HG03108 (cell line): ENCODE measurements at regions not wholly inside any gene's neighbourhood (a gene's known extent, or its start where the extent isn't known, plus 50 kb on each side); places are given as distances from the start of the nearest gene placed in this dataset.
"Not testable (repeated sequence)": the region's sequence is repeated elsewhere in the genome, so short reads cannot be mapped to it uniquely, and the experiment has no call there.

ENCODE experiments used
- ATAC-seq: cut with Tn5 transposase; IDR thresholded peaks from one replicate; pipeline ENCODE4 v1.9.1; 2021; ENCODE audit warnings: moderate library complexity; ENCODE audit not compliant: unreplicated experiment

GRCh38 chr18:1785980-1786379 lies 785.3 kb downstream of the METTL4 start:
- ATAC-seq = not testable (repeated sequence)

GRCh38 chr18:1796636-1797035 lies 774.7 kb downstream of the METTL4 start:
- no peak for ATAC-seq

DNA sequence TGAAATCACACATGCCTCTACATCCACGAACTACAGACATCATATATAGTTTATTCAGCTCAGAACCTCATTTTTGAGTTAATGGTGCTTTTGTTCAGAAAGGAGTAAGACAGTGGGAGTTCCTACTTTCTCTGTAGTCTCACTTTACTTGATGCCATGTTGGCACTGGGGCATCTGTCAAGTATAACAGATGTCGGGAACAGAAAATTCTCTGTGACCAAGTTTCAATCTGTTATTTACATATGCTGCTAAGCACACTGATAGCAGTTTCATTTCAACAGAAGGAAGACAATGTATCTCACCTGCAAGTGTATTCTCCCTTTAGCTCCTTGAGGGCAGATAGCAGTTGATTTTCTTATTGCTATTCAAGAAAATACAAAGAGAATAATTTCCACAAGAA lies 774.1 kb downstream of the METTL4 start:
- ATAC-seq = no peak

DNA sequence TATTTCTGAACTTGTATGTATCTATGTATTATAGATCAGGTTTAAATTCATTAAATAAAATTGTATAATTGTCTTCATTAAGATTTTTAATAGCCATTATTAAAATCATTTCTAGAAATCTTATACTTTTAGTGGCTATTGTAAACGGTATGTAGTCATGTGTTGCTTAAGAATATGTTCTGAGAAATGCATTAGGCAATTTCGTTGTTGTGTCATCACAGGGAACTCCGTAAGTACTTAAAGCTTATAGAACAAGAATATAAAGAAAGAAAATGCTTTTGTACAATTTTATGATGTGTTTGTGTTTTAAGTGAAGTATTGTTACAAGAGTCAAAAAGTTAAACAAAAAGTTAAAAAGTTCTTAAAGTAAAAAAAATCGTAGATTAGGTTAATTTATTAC lies 765.8 kb downstream of the METTL4 start:
- ATAC-seq = no peak

DNA sequence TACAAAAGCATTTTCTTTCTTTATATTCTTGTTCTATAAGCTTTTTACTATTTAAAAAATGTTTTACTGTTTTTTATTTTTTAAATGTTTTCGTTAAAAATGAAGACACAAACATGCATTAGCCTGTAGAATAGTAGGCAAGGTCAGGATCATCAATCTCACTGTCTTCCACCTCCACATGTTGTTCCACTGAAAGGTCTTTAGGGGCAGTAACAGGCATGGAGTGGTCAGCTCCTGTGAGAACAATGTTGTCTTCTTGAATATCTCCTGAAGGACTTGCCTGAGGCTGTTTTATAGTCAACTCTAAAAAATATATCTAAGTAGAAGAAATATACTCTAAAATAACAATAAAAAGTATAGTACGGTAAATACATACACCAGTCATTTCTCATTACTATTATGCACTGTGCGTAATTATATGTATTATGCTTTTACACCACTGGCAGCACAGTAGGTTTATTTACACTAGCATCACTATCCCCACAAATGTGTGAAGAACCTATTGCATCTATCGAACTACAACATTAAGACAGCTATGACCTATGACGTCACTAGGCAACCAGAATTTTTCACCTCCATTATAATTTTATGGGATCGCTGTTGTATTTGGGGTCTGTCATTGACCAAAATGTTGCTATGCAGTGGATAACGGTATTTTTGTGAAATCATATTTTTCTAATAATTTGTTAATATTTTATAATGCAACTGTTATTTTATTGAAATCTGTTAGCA lies 764.3 kb downstream of the METTL4 start:
- ATAC-seq = no peak

- ATAC-seq = no peak
Measured at GRCh38 chr18:1811282-1811681, 760.0 kb downstream of the METTL4 start.

GRCh38 chr18:1825296-1825695 lies 746.0 kb downstream of the METTL4 start:
- no peak for ATAC-seq

DNA sequence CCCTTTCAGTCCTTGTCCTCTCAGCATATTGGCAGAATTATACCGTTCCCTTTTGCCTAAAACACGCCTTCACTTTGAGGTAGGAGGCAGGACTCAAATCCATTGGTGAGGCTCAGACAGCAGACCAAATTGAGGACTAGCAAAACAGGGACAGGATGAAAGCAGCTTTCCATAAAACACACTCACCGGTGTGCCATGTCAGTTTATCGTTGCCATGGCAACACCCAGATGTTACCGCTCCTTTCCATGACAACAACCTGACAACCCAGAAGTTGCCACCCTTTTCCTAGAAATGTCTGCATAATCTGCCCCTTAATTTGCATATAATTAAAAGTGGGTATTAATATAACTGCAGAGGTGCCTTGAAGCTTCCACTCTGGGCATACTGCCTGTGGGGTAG lies 730.4 kb downstream of the METTL4 start:
- ATAC-seq = no peak

GRCh38 chr18:1846640-1847039 lies 724.7 kb downstream of the METTL4 start:
- no peak for ATAC-seq

GRCh38 chr18:1848716-1849115 lies 722.6 kb downstream of the METTL4 start:
- no peak for ATAC-seq

DNA sequence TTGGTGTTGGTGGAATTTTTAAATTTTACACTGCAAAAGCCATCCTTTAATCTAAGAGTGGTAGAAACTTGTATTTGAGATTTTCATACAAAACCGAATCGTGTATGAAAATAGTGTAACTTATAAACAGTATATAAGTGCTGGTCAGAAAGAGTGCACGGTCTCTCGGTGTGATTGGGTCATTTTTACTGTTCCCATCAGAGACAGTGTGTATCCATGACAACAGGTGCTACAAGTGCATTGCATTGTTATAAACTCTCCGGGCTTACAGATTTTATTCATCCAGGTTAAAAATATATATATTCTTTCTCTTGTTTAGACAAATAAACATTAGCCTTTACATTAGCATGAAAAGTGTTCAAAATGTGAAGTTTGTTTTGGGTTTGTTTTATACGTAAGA lies 721.9 kb downstream of the METTL4 start:
- ATAC-seq = no peak

- ATAC-seq = not testable (repeated sequence)
Measured at GRCh38 chr18:1857281-1857680, 714.0 kb downstream of the METTL4 start.

DNA sequence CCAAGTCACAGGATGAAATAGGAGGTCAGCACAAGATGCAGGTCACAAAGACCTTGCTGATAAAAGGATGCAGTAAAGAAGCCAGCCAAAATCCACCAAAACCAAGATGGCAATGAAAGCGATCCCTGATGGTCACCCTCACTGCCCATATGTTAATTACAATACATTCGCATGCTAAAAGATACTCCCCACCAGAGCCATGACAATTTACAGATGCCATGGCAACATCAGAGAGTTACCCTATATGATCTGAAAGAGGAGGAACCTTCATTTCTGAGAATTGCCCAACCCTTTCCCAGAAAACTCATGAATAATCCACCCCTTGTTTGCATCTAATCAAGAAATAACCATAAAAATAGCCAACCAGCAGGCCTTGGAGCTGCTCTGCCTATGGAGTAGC lies 709.8 kb downstream of the METTL4 start:
- ATAC-seq = no peak

GRCh38 chr18:1865869-1866268 lies 705.4 kb downstream of the METTL4 start:
- ATAC-seq = no peak

GRCh38 chr18:1872274-1872673 lies 699.0 kb downstream of the METTL4 start:
- no peak for ATAC-seq

- ATAC-seq = no peak
Measured at GRCh38 chr18:1875219-1875618, 696.1 kb downstream of the METTL4 start.

DNA sequence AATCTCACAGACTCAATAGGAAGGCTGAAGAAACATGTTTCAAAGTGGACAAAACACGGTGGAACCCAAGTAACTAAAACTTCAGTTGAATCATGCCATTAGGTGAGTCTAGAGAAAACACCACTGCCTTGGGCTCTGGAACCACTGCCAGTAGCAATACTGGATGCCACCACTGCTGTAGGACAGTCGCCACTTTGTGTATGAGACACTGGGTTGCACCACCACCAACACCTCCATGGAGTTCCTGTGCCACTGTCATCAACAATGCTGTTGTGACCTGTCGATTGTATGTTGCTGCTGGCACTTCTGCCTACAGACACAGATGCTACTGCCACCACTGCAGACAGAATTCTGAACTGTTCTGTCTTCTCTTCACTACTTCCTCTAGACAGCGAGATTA lies 686.7 kb downstream of the METTL4 start:
- no peak for ATAC-seq

DNA sequence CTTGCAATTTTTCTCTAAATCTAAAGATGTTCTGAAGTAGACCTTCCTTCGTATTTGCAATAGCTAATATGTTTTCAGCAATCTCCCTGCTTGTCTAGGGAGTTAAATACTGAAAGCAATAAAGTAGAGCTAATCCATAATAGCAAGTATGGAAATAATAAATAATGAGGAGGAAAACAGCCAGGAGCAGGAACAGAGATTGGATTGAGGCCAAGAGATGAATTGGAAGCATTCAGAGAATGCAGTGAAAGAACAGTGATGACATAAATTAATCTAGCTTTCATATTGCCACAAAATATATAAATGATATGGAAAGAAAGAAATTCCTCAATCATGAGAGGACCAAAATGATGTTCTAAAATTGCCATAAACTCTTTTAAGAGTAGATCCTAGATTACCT lies 679.7 kb downstream of the METTL4 start:
- ATAC-seq = no peak

- ATAC-seq = no peak
Measured at GRCh38 chr18:1892191-1892590, 679.1 kb downstream of the METTL4 start.

DNA sequence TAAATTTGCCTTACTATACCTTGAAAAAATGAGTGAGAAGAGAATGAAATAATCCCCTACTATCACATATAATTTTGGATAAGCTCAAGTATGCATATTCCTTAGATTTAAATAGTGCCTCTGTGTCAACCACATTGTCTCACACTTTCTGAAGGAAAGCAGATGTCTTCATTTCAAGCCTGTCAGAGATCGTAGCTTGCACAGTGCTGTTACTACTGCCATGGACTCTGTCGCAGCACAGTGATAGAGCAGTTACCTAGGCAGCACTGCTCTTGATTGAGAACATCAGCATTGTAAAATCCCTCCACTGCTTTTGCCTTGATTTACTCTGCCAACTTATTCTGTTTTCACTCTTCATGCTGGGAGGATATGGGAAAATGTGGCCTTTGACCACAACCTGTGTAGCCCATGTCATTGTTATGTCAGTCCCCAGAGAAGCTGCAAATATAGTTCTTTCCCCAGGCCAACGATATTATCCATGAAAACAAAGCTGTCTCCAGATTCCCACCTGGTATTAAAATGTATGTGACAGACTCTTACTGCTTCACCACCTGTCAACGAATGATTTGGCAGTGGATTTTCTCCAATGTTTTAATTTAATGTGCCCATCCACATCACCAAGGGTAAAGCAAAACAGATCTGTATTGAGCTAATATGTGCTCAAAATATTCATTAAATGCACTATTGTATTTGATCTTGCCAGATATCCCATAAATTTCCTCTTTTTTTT lies 675.7 kb downstream of the METTL4 start:
- no peak for ATAC-seq

DNA sequence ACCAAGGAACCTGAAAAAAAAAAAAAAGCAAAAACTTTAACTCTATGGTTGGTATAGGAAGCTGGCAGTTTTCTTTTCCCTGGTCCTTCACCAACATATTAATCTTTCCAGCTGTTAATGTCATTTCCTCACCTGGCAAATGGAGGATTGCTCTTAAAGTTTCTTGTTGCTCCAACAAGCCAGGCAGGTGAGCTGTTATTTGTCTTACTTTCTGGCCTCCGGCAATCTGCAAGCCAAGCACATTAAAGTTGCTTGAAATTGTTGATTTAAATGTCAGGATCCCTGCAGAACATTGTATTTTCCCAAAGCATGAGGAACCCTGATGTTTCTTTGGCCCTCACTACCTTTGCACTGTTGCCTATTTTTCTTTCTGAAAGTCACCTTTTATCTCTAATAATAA lies 664.9 kb downstream of the METTL4 start:
- ATAC-seq = no peak

GRCh38 chr18:1907470-1908206 lies 663.7 kb downstream of the METTL4 start:
- ATAC-seq = no peak
